GM12891 (cell line): ENCODE measurements at regions not wholly inside any gene's neighbourhood (a gene's known extent, or its start where the extent isn't known, plus 50 kb on each side); places are given as distances from the start of the nearest gene placed in this dataset.

Source experiments
- PAX5 ChIP-seq: IDR thresholded peaks from 2 replicates; pipeline ENCODE4 v1.6.1; 2011; ENCODE audit warnings: low read length, moderate library complexity, mild to moderate bottlenecking; ENCODE audit not compliant: insufficient read depth, severe bottlenecking
- POLR2A ChIP-seq: IDR thresholded peaks from 2 replicates; pipeline ENCODE4 v1.6.1; 2011; ENCODE audit warnings: low read depth, low read length, control low read depth
- POLR2AphosphoS5 ChIP-seq: IDR thresholded peaks from 2 replicates; pipeline ENCODE4 v1.6.1; 2011; ENCODE audit warnings: low read depth, low read length, control low read depth
- POU2F2 ChIP-seq: IDR thresholded peaks from 2 replicates; pipeline ENCODE4 v1.6.1; 2011; ENCODE audit warnings: low read depth, mild to moderate bottlenecking, control low read depth, low read length, moderate library complexity
- TAF1 ChIP-seq: IDR thresholded peaks from 2 replicates; pipeline ENCODE4 v1.6.1; 2011; ENCODE audit warnings: low read depth, low read length, control low read depth

DNA sequence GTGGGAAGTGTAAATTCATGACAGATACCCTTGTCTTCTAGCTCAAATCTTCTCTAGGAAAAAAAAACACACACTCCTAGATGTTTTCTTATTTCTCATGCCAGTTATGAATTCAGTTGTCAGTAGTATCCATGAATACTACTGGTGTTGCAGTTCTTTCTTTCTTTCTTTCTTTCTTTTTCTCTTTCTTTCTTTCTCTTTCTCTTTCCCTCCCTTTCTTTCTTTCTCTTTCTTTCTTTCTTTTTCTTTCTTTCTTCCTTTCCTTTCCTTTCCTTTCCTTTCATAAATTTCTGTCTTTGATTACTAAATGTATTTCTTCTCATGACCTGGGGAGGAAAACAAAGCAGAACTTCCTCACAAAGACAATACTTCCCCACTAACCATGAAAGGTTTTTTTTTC, 253.8 kb downstream of the PCDH7 start:
- TF ChIP-seq POLR2A (no peak), TAF1 (no peak), POLR2AphosphoS5 (no peak), PAX5 (no peak), POU2F2 (no peak)
